ENCODE measurements at regions not wholly inside any gene's neighbourhood (a gene's known extent, or its start where the extent isn't known, plus 50 kb on each side); places are given as distances from the start of the nearest gene placed in this dataset.

DNA sequence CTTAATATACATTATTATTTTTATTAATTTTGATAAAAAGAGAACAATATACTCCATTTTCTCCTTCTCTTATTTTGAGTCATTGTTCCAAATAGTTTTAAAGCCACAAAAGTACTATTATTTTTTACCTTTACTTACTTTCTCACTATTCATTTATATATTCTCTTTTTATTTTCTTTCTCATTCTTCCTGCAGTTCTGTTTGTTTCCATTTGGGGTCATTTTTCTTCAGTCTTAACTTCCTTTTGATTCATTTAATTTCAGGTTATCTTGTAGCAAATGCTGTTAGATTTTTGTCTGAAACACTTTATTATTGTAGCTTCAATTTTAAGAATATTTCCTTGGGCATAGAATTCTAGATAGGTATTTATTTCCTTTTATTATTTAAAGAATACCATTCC is 438.6 kb upstream of the EPHA5 start:
- H3K4me3 ChIP-seq, result no peak overlapping the region
- H3K9me3 ChIP-seq, result peaks cover 0 to 21% (median 0%) of the 10 kb centered on the region in 8 donors
- H3K4me1 ChIP-seq, result no peaks in the 10 kb centered on the region
- no peaks in the 10 kb centered on the region for H3K27me3 ChIP-seq (replicated peaks in 1 of 7)
- no peak overlapping the region for H3K27ac ChIP-seq
- intact Hi-C loops (cut with DNase I; ENCODE audit: low total_unique reads), result no loop called here
- no peaks in the 10 kb centered on the region for H3K36me3 ChIP-seq
- no peak for DNase-seq
- TF ChIP-seq POLR2AphosphoS5 (IDR thresholded peaks at IDR 0.05) (no peak), POLR2A (IDR thresholded peaks at IDR 0.05) (no peak)
- TF ChIP-seq, protein P1, sequence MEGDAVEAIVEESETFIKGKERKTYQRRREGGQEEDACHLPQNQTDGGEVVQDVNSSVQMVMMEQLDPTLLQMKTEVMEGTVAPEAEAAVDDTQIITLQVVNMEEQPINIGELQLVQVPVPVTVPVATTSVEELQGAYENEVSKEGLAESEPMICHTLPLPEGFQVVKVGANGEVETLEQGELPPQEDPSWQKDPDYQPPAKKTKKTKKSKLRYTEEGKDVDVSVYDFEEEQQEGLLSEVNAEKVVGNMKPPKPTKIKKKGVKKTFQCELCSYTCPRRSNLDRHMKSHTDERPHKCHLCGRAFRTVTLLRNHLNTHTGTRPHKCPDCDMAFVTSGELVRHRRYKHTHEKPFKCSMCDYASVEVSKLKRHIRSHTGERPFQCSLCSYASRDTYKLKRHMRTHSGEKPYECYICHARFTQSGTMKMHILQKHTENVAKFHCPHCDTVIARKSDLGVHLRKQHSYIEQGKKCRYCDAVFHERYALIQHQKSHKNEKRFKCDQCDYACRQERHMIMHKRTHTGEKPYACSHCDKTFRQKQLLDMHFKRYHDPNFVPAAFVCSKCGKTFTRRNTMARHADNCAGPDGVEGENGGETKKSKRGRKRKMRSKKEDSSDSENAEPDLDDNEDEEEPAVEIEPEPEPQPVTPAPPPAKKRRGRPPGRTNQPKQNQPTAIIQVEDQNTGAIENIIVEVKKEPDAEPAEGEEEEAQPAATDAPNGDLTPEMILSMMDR (IDR thresholded peaks at IDR 0.05 in 8 of 11, conservative IDR thresholded peaks at IDR 0.05 in 3 of 11), result no peak

DNA sequence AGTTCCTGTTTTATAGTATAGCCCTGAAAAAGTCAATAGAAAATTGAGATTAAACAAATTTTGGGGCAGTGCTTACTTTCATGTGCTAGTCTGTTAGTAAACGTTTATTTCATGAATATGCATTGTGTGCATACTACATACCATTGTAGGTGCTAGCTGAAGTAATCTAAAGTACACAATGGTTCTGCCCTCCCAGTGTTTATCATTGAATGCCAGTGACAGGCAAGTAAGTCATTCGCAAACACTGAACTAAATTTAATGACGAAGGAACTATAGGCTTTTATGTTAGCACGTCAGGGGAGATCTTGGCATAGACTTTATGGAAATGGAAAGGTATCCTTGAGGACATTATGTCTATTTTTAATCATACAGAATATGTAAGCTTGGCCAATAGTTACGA is 426.9 kb upstream of the EPHA5 start:
- WGBS, 5 donors, result 77 to 86% (median 79%) methylated on average over 5 of the region's 5 CpGs
- TF ChIP-seq, protein P1 (IDR thresholded peaks at IDR 0.05 in 8 of 11, conservative IDR thresholded peaks at IDR 0.05 in 3 of 11), result no peak
- no peak for TF ChIP-seq POLR2A (IDR thresholded peaks at IDR 0.05)
- no peak for TF ChIP-seq POLR2AphosphoS5 (IDR thresholded peaks at IDR 0.05)
- no peaks in the 10 kb centered on the region for H3K36me3 ChIP-seq
- no peak overlapping the region for H3K27ac ChIP-seq
- DNase-seq, result no peak
- intact Hi-C loops (cut with DNase I; ENCODE audit: low total_unique reads), result no loop called here
- H3K9me3 ChIP-seq, result peaks cover 0 to 22% (median 6%) of the 10 kb centered on the region in 8 donors
- H3K4me3 ChIP-seq, result no peak overlapping the region
- H3K27me3 ChIP-seq (replicated peaks in 1 of 7), result no peaks in the 10 kb centered on the region
- H3K4me1 ChIP-seq, result no peaks in the 10 kb centered on the region

DNA sequence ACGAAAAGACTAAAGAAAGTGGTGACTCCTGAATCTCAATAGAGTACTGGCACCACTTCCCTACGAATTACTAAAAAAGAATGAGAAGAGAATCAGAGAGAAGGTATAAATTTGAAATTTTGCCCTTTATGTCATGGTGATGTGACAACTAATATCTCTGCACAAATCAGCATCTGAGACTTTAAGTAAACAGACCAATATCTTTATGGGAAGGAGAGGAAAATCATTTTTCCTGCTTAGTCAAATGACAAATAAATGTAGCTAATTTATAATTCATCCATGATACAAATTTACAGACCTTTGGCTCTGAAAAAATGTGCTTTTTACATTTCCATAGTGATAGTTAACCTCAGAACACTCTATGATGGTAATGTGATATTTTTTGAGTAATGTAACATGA is 424.8 kb upstream of the EPHA5 start:
- TF ChIP-seq POLR2A (IDR thresholded peaks at IDR 0.05) (no peak), POLR2AphosphoS5 (IDR thresholded peaks at IDR 0.05) (no peak)
- TF ChIP-seq, protein P1 (IDR thresholded peaks at IDR 0.05 in 8 of 11, conservative IDR thresholded peaks at IDR 0.05 in 3 of 11), result no peak
- Histone ChIP-seq H3K9me3 (peaks cover 0 to 13% (median under 1%) of the 10 kb centered on the region in 8 donors), H3K27me3 (replicated peaks in 1 of 7) (no peaks in the 10 kb centered on the region), H3K36me3 (no peaks in the 10 kb centered on the region), H3K27ac (no peak overlapping the region), H3K4me1 (no peaks in the 10 kb centered on the region), H3K4me3 (no peak overlapping the region)
- intact Hi-C loops (cut with DNase I; ENCODE audit: low total_unique reads), result no loop called here
- DNase-seq, result no peak
- WGBS, 5 donors, result 38 to 65% (median 45%) methylated on average over 2 of the region's 2 CpGs

DNA sequence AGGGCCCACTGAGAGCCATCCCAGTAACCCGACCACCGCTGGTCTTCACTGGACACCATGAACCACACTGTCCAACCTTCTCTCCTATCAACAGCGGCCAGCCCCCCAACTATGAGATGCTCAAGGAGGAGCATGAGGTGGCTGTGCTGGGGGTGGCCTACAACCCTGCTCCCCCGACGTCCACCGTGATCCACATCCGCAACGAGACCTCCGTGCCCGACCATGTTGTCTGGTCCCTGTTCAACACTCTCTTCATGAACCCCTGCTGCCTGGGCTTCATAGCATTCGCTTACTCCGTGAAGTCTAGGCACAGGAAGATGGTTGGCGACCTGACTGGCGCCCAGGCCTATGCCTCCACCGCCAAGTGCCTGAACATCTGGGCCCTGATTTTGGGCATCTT is 423.8 kb upstream of the EPHA5 start:
- intact Hi-C loops (cut with DNase I; ENCODE audit: low total_unique reads), result no loop called here
- no peak for DNase-seq
- TF ChIP-seq, protein P1 (IDR thresholded peaks at IDR 0.05 in 8 of 11, conservative IDR thresholded peaks at IDR 0.05 in 3 of 11), result no peak
- TF ChIP-seq POLR2AphosphoS5 (IDR thresholded peaks at IDR 0.05) (no peak), POLR2A (IDR thresholded peaks at IDR 0.05) (no peak)
- Histone ChIP-seq H3K4me1 (no peaks in the 10 kb centered on the region), H3K27ac (no peak overlapping the region), H3K9me3 (peaks cover 0 to 17% (median under 1%) of the 10 kb centered on the region in 8 donors), H3K36me3 (no peaks in the 10 kb centered on the region), H3K27me3 (replicated peaks in 1 of 7) (no peaks in the 10 kb centered on the region), H3K4me3 (no peak overlapping the region)
- WGBS, 5 donors, result 91 to 97% (median 95%) methylated on average over 15 of the region's 15 CpGs
